ENCODE measurements at regions not wholly inside any gene's neighbourhood (a gene's known extent, or its start where the extent isn't known, plus 50 kb on each side); places are given as distances from the start of the nearest gene placed in this dataset.
"Not testable (repeated sequence)": the region's sequence is repeated elsewhere in the genome, so short reads cannot be mapped to it uniquely, and the experiment has no call there.

DNA sequence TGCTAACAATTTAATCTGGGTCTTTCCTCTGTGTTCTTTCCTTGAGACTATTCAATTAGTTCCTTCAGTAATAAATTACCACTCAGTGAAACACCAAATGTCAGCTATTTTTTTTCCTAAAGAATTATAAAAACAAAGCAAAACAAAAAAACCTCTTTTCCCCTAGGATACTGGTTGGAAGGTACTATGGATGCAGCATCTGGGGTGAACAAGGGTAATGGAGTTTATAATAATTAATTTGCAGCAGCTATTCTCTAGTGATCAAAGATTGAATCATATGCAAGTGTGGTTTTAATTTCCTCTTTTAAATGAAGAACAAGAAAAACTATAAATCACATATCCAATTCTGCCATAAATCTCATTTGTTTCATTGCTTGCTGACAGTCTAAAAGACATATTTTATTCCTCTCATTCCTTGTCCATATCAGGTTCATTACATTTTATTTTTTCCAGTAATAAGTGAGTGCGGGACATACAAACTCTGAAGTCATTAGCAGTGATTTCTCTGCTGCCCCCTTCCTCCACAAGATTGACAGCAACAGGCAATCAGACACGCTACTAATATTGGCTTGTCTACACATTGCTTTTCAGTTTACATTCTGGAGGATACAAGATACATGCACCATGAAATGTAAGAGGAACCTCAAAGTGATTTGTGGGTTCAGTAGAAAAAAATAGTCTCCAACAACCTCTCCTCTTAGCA, 1093.4 kb upstream of the SLIT2 start:
- no peak overlapping the region for H3K4me3 ChIP-seq (ENCODE audit: low read length)
- DNase-seq (ENCODE audit: low read depth) = no peak
- TF ChIP-seq, protein P1, sequence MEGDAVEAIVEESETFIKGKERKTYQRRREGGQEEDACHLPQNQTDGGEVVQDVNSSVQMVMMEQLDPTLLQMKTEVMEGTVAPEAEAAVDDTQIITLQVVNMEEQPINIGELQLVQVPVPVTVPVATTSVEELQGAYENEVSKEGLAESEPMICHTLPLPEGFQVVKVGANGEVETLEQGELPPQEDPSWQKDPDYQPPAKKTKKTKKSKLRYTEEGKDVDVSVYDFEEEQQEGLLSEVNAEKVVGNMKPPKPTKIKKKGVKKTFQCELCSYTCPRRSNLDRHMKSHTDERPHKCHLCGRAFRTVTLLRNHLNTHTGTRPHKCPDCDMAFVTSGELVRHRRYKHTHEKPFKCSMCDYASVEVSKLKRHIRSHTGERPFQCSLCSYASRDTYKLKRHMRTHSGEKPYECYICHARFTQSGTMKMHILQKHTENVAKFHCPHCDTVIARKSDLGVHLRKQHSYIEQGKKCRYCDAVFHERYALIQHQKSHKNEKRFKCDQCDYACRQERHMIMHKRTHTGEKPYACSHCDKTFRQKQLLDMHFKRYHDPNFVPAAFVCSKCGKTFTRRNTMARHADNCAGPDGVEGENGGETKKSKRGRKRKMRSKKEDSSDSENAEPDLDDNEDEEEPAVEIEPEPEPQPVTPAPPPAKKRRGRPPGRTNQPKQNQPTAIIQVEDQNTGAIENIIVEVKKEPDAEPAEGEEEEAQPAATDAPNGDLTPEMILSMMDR (conservative IDR thresholded peaks at IDR 0.05; ENCODE audit: low read length) = no peak

DNA sequence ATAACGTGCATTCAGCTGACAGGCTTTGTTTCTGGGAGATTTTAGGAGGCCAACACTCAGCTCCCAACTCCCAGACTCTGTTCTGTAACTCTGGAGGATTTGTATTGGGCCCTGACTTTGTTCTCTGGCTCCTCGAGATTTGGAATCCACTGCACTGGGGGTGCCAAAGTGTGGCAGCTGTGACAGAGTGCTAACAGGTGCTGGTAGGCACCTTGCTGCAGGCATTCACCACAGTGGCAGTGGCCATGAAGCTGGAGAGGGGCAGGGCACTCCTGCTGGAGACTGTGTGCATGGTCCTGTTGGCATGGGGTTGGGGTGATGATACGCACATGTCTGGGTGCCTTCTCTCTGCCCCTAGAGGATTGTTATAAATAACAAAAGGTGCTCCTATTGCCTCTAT, 1094.9 kb upstream of the SLIT2 start:
- no peak for DNase-seq (ENCODE audit: low read depth)
- no peak overlapping the region for H3K4me3 ChIP-seq (ENCODE audit: low read length)
- TF ChIP-seq, protein P1 (conservative IDR thresholded peaks at IDR 0.05; ENCODE audit: low read length) = no peak

DNA sequence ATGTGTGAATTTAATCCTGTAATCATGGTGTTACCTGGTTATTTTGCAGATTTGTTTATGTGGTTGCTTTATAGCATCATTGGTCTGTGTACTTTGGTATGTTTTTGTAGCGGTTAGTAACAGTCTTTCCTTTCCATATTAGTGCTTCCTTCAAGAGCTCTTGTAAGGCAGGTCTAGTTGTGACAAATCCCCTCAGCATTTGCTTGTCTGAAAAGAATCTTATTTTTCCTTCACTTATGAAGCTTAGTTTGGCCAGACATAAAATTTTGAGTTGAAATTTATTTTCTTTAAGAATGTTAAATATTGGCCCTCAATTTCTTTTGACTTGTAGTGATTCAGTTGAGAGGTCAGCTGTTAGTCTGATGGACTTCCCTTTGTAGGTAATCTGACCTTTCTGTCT, 1096.1 kb upstream of the SLIT2 start:
- TF ChIP-seq, protein P1 (conservative IDR thresholded peaks at IDR 0.05; ENCODE audit: low read length) = no peak
- H3K4me3 ChIP-seq (ENCODE audit: low read length) = no peak overlapping the region
- DNase-seq (ENCODE audit: low read depth) = no peak

DNA sequence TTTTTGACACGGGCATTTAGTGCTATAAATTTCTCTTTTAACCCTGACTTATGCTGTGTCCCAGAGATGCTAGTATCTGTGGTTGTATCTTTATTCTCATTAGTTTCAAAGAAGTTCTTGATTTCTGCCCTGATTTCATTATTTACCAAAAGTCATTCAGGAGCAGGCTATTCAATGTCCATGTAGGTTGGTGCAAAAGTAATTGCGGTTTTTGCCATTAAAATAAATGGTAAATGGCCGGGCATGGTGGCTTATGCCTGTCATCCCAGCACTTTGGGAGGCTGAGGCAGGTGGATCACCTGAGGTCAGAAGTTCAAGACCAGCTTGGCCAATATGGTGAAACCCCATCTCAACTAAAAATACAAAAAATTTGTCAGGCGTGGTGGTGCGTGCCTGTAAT, 1097.4 kb upstream of the SLIT2 start:
- not testable (repeated sequence) for H3K4me3 ChIP-seq (ENCODE audit: low read length); DNase-seq (ENCODE audit: low read depth)

DNA sequence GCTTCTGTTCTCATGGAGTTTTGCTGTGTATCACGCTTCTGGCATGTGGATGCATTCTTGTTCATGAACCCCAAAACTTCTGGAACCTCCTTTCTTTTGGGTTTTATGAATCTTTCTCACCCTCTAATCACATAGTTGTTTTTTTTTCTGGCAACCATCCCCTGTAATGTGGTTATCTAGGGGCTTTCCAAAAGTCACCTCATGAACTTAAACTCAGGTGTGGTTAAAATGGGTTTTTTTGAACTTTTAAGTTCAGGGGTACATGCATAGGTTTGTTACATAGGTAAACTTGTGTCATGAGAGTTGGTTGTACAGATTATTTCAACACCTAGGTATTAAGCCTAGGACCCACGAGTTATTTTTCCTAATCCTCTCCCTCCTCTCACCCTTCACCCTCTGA, 1099.4 kb upstream of the SLIT2 start:
- DNase-seq (ENCODE audit: low read depth) = no peak
- TF ChIP-seq, protein P1 (conservative IDR thresholded peaks at IDR 0.05; ENCODE audit: low read length) = no peak
- H3K4me3 ChIP-seq (ENCODE audit: low read length) = no peak overlapping the region

DNA sequence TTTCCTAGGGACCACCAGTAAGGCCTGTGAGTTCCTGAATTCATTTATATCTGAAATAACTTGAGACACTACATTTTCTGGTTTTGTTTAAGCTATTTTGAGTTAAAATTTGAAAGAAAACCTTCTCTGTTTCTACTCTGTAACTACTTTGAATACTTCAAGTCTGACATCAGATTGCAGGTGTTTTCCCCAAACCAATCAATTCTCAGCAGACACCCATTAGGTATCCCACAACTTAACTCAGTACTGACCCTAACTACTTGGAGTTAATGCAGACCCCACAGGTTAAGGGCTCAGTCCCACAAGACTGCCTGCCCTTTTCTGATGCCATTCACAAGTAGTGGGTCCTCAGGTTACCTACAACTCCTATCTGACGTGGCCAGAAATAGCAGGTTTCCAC, 1100.0 kb upstream of the SLIT2 start:
- H3K4me3 ChIP-seq (ENCODE audit: low read length) = no peak overlapping the region
- TF ChIP-seq, protein P1 (conservative IDR thresholded peaks at IDR 0.05; ENCODE audit: low read length) = no peak
- no peak for DNase-seq (ENCODE audit: low read depth)

DNA sequence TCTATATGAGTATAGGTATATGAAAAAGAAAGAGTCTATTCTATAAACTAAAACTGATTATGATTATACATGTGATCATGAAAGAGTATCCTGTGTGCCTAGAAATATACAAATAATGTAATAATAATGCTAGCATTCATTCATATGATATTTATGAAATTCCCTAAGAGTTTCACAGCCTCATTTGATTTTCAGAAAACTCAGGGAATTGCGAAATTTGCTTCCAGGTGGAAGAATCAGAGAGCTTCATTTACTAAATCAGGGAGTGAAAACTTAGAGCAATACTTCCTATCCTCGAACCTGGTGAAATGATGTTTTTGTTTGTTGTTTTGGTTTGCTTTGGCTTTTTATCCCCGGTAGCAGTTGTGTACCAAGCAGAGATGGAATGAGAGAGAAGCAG, 1105.7 kb upstream of the SLIT2 start:
- DNase-seq (ENCODE audit: low read depth) = no peak
- no peak overlapping the region for H3K4me3 ChIP-seq (ENCODE audit: low read length)
- TF ChIP-seq, protein P1 (conservative IDR thresholded peaks at IDR 0.05; ENCODE audit: low read length) = no peak
